Subcutaneous abdominal adipose tissue (tissue), 5 donors: ENCODE measurements at regions not wholly inside any gene's neighbourhood (a gene's known extent, or its start where the extent isn't known, plus 50 kb on each side); places are given as distances from the start of the nearest gene placed in this dataset.

Experiments
- H3K27ac ChIP-seq: one replicate; pipeline ENCODE4 v1.7.0; 2013; ENCODE audit warnings: low read depth, mild to moderate bottlenecking, inconsistent platforms, low read length, moderate library complexity
- H3K27me3 ChIP-seq, 5 donors: one replicate each; pipeline ENCODE4 v1.7.0; 2013; ENCODE audit warnings: low read length in 5 of 5, inconsistent platforms in 1 of 5; ENCODE audit not compliant: control insufficient read depth in 5 of 5, insufficient read depth in 4 of 5
- H3K36me3 ChIP-seq, 5 donors: one replicate each; pipeline ENCODE4 v1.7.0; 2013; ENCODE audit warnings: low read length in 5 of 5; ENCODE audit not compliant: control insufficient read depth in 5 of 5, insufficient read depth in 5 of 5
- H3K4me1 ChIP-seq, 5 donors: one replicate each; pipeline ENCODE4 v1.7.0; 2013; ENCODE audit warnings: low read length in 5 of 5, mild to moderate bottlenecking in 3 of 5, moderate library complexity in 1 of 5; ENCODE audit not compliant: control insufficient read depth in 5 of 5, insufficient read depth in 5 of 5
- H3K4me3 ChIP-seq, 5 donors: one replicate each; pipeline ENCODE4 v1.7.0; 2013; ENCODE audit warnings: low read length in 5 of 5, low read depth in 1 of 5
- H3K9ac ChIP-seq, 5 donors: one replicate each; pipeline ENCODE4 v1.7.0; 2013; ENCODE audit warnings: low read length in 5 of 5, mild to moderate bottlenecking in 4 of 5, moderate library complexity in 3 of 5
- H3K9me3 ChIP-seq, 5 donors: one replicate each; pipeline ENCODE4 v1.7.0; 2013; ENCODE audit warnings: low read length in 5 of 5; ENCODE audit not compliant: control insufficient read depth in 5 of 5
- donor health status: healthy.
- donor health status: healthy.
- donor health status: healthy.
- donor health status: healthy.
- donor health status: healthy.

- no peak overlapping the region for H3K4me3 ChIP-seq
- H3K27me3 ChIP-seq = no peaks in the 10 kb centered on the region
- no peak overlapping the region for H3K27ac ChIP-seq
- no peaks in the 10 kb centered on the region for H3K36me3 ChIP-seq
- no peaks in the 10 kb centered on the region for H3K4me1 ChIP-seq
- H3K9ac ChIP-seq = no peak overlapping the region
- H3K9me3 ChIP-seq = no peaks in the 10 kb centered on the region
Measured at GRCh38 chr1:186739515-186739914, 59.3 kb upstream of the PTGS2 start.

- Histone ChIP-seq H3K27me3 (no peaks in the 10 kb centered on the region), H3K9ac (no peak overlapping the region), H3K9me3 (no peaks in the 10 kb centered on the region), H3K27ac (no peak overlapping the region), H3K36me3 (no peaks in the 10 kb centered on the region), H3K4me3 (no peak overlapping the region), H3K4me1 (no peaks in the 10 kb centered on the region)
Measured at GRCh38 chr1:186738926-186739325, 58.7 kb upstream of the PTGS2 start.

- H3K4me3 ChIP-seq = no peak overlapping the region
- H3K27me3 ChIP-seq = no peaks in the 10 kb centered on the region
- H3K27ac ChIP-seq = no peak overlapping the region
- H3K36me3 ChIP-seq = no peaks in the 10 kb centered on the region
- H3K9me3 ChIP-seq = no peaks in the 10 kb centered on the region
- H3K4me1 ChIP-seq = no peaks in the 10 kb centered on the region
- no peak overlapping the region for H3K9ac ChIP-seq
Measured at GRCh38 chr1:186736971-186737685, 56.9 kb upstream of the PTGS2 start.

- no peaks in the 10 kb centered on the region for H3K36me3 ChIP-seq
- no peak overlapping the region for H3K4me3 ChIP-seq
- no peak overlapping the region for H3K9ac ChIP-seq
- no peaks in the 10 kb centered on the region for H3K4me1 ChIP-seq
- no peaks in the 10 kb centered on the region for H3K9me3 ChIP-seq
- no peaks in the 10 kb centered on the region for H3K27me3 ChIP-seq
- H3K27ac ChIP-seq = no peak overlapping the region
Measured at GRCh38 chr1:186735463-186735862, 55.2 kb upstream of the PTGS2 start.

- Histone ChIP-seq H3K4me3 (no peak overlapping the region), H3K9me3 (no peaks in the 10 kb centered on the region), H3K4me1 (no peaks in the 10 kb centered on the region), H3K36me3 (no peaks in the 10 kb centered on the region), H3K27ac (no peak overlapping the region), H3K9ac (no peak overlapping the region), H3K27me3 (no peaks in the 10 kb centered on the region)
Measured at GRCh38 chr1:186730951-186731729, 50.9 kb upstream of the PTGS2 start.
